HepG2 (cell line): ENCODE measurements at regions not wholly inside any gene's neighbourhood (a gene's known extent, or its start where the extent isn't known, plus 50 kb on each side); places are given as distances from the start of the nearest gene placed in this dataset.

Experiments used
- ATAC-seq: fragments of 200-7000 bp; cut with Tn5 transposase; 3 replicates; pipeline ENCODE4 v1.9.1; 2020; ENCODE audit warnings: mild to moderate bottlenecking, moderate library complexity
- BruUV-seq: library from RNA; stranded (reverse); fragments of 400-500 nt; replicated peaks from 2 replicates; lab custom pipeline; 2021; lab: Mats Ljungman, UMichigan
- CTCF ChIA-PET: fragments of 300-600 bp; formaldehyde crosslinking; extraction: SDS; loops from one replicate; lab custom pipeline; 2021; ENCODE audit warnings: low total read pairs, inconsistent platforms, low intra/inter-chr PET ratio; lab: Yijun Ruan, JAX
- POLR2A ChIA-PET: fragments of 350-600 bp; sonication (Branson Sonifier 250); formaldehyde crosslinking; loops from one replicate; lab custom pipeline; 2020; ENCODE audit warnings: antibody characterized with exemption, inconsistent platforms; lab: Yijun Ruan, JAX
- DNase-seq: peaks from one replicate; pipeline ENCODE4 v3.0.0-alpha.2; 2015; ENCODE audit warnings: low spot score
- FAIRE-seq: peaks from 3 replicates; lab custom pipeline; 2011; peaks lifted over from hg19 to GRCh38; lab: Jason Lieb, UNC
- H2AFZ ChIP-seq: one replicate; pipeline ENCODE4 v1.6.1; 2011; ENCODE audit warnings: low read length, inconsistent platforms
- H3K27ac ChIP-seq: fragments of 300-600 bp; 3 replicates; pipeline ENCODE4 v1.8.0; 2011; ENCODE audit warnings: mixed run types, mild to moderate bottlenecking, mixed read lengths, low read length, inconsistent platforms; ENCODE audit not compliant: insufficient read depth; ENCODE audit errors: extremely low read length
- H3K27me3 ChIP-seq, 2 experiments: fragments of 200-600 bp in 1 of 2; 2 replicates in 1 of 2; 3 replicates in 1 of 2; pipeline versions ENCODE4 v1.6.0 to v1.8.0; 2011; ENCODE audit warnings: low read length in 2 of 2, mild to moderate bottlenecking in 2 of 2, moderate library complexity in 2 of 2, inconsistent platforms in 1 of 2; ENCODE audit not compliant: insufficient read depth in 2 of 2, control insufficient read depth in 1 of 2
- H3K36me3 ChIP-seq, 2 experiments: fragments of 200-600 bp in 1 of 2; replicated peaks in 1 of 2; 2 replicates in 1 of 2; 3 replicates in 1 of 2; pipeline versions ENCODE4 v1.5.1 to v1.8.0; 2011; ENCODE audit warnings: low read length in 2 of 2, inconsistent platforms in 1 of 2; ENCODE audit not compliant: insufficient read depth in 2 of 2, control insufficient read depth in 1 of 2
- H3K4me1 ChIP-seq: 2 replicates; pipeline ENCODE4 v1.5.1; 2012; ENCODE audit warnings: low read length, inconsistent platforms; ENCODE audit not compliant: insufficient read depth
- H3K4me2 ChIP-seq: 2 replicates; pipeline ENCODE4 v1.6.0; 2011; ENCODE audit warnings: low read depth, low read length, inconsistent platforms
- H3K4me3 ChIP-seq, 3 experiments: fragments of 200-600 bp in 1 of 3; sonication (generic), shearing (Covaris generic) in 1 of 3; replicated peaks in 1 of 3; 2 replicates each; pipeline ENCODE4 v1.5.1; 2011 to 2016; ENCODE audit warnings: low read length in 3 of 3, inconsistent platforms in 2 of 3, low read depth in 2 of 3, mild to moderate bottlenecking in 2 of 3, control low read depth in 1 of 3, mixed read lengths in 1 of 3; ENCODE audit not compliant: insufficient read depth in 1 of 3
- H3K79me2 ChIP-seq: one replicate; pipeline ENCODE4 v1.6.1; 2011; ENCODE audit warnings: low read length, inconsistent platforms; ENCODE audit not compliant: insufficient read depth
- H3K9ac ChIP-seq: 2 replicates; pipeline ENCODE4 v1.6.0; 2011; ENCODE audit warnings: mild to moderate bottlenecking, low read depth, low read length, inconsistent platforms; ENCODE audit not compliant: insufficient read depth
- H3K9me3 ChIP-seq: 2 replicates; pipeline ENCODE4 v1.5.1; 2012; ENCODE audit warnings: mild to moderate bottlenecking, low read length
- H4K20me1 ChIP-seq: 2 replicates; pipeline ENCODE4 v1.6.0; 2011; ENCODE audit warnings: inconsistent platforms, mild to moderate bottlenecking, low read length, moderate library complexity; ENCODE audit not compliant: insufficient read depth
- AHR ChIP-seq: IDR thresholded peaks from 2 replicates; pipeline ENCODE4 v1.6.1; 2018; ENCODE audit warnings: missing genetic modification reagents, missing compliant biosample characterization
- HOXA5 ChIP-seq: sonication (generic); formaldehyde crosslinking; IDR thresholded peaks from 2 replicates; pipeline ENCODE4 v1.4.0; 2020; ENCODE audit warnings: missing genetic modification reagents
- MLLT10 ChIP-seq: sonication (generic); formaldehyde crosslinking; IDR thresholded peaks from 2 replicates; pipeline ENCODE4 v1.4.0; 2020; ENCODE audit warnings: missing genetic modification reagents
- RBAK ChIP-seq: sonication (generic); formaldehyde crosslinking; IDR thresholded peaks from 2 replicates; pipeline ENCODE4 v1.5.1; 2020; ENCODE audit warnings: mild to moderate bottlenecking, missing genetic modification reagents
- ZEB1 ChIP-seq: IDR thresholded peaks from 2 replicates; pipeline ENCODE4 v1.6.1; 2012; ENCODE audit warnings: mild to moderate bottlenecking, low read depth, inconsistent platforms; ENCODE audit not compliant: insufficient replicate concordance
- ZNF780A ChIP-seq: sonication (generic); formaldehyde crosslinking; IDR thresholded peaks from 2 replicates; pipeline ENCODE4 v1.8.0; 2022; ENCODE audit warnings: mild to moderate bottlenecking, missing genetic modification reagents, moderate library complexity
- ZSCAN25 ChIP-seq: sonication (generic); formaldehyde crosslinking; IDR thresholded peaks from 2 replicates; pipeline ENCODE4 v1.8.0; 2022; ENCODE audit warnings: mild to moderate bottlenecking, missing genetic modification reagents
- ZSCAN31 ChIP-seq: sonication (generic); formaldehyde crosslinking; IDR thresholded peaks from 2 replicates; pipeline ENCODE4 v1.5.0; 2020; ENCODE audit warnings: low read depth, mild to moderate bottlenecking, missing genetic modification reagents
- WGBS: methylation state at CpG from one replicate; pipeline ENCODE4 v1.1.6; 2017; ENCODE audit warnings: low lambda C conversion rate; 5-methylcytosine and 5-hydroxymethylcytosine counted together
- in situ Hi-C: cut with HindIII; loops from 2 replicates; pipeline ENCODE4 v1.10.0; 2017; ENCODE audit warnings: low pct_unique_long_range_greater_than_20kb; ENCODE audit not compliant: extremely low pct_ligation_motif_present
- intact Hi-C: fragments of 100-400 bp; cut with micrococcal nuclease; formaldehyde crosslinking; loops from one replicate; pipeline ENCODE4 v1.10.0; 2022; ENCODE audit not compliant: unreplicated experiment
- TF ChIP-seq, protein P1 (sequence below): sonication (generic); formaldehyde crosslinking; IDR thresholded peaks from 2 replicates; pipeline ENCODE4 v1.5.0; 2020; ENCODE audit warnings: mild to moderate bottlenecking, missing genetic modification reagents
- TF ChIP-seq, protein P2 (sequence below): sonication (generic); formaldehyde crosslinking; IDR thresholded peaks from 2 replicates; pipeline ENCODE4 v1.8.0; 2022; ENCODE audit warnings: mild to moderate bottlenecking, missing genetic modification reagents, borderline replicate concordance
- TF ChIP-seq, protein P3 (sequence below): sonication (generic); formaldehyde crosslinking; IDR thresholded peaks from 2 replicates; pipeline ENCODE4 v1.4.0; 2020; ENCODE audit warnings: missing genetic modification reagents
- TF ChIP-seq, protein P4 (sequence below): sonication (generic); formaldehyde crosslinking; IDR thresholded peaks from 2 replicates; pipeline ENCODE4 v1.4.0; 2020; ENCODE audit warnings: missing genetic modification reagents, low read depth, mild to moderate bottlenecking, borderline replicate concordance

DNA sequence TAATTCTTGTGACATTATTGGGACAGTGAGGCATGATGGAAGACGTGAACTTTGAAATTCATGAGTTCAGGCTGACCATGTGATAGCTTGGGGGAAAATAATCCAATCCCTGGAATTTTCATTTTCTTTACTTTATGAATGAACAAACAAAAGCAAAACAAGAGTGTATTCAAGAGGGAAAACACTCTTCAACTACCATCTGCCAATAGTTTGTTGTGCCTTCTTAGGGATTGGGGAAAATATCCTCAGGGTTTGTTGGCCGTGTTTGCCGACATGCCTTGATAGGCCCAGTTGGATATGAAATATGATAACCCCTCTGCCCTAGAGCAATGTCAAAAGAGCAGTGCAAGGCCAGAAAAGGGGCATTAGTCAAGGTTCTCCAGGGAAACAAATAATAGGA, 80.8 kb upstream of the CLNK start:
- DNase-seq (no peak), ATAC-seq (no peak), FAIRE-seq (no peak)
- Histone ChIP-seq H4K20me1 (no peaks in the 10 kb centered on the region), H3K4me1 (no peaks in the 10 kb centered on the region), H3K4me2 (no peak overlapping the region), H3K27ac (no peak overlapping the region), H3K9ac (no peak overlapping the region), H3K36me3 (no peaks in the 10 kb centered on the region), H3K9me3 (no peaks in the 10 kb centered on the region), H3K79me2 (no peaks in the 10 kb centered on the region), H3K27me3 (no peaks in the 10 kb centered on the region), H2AFZ (no peak overlapping the region), H3K4me3 (no peak overlapping the region)
- in situ Hi-C loops, result no loop called here
- ChIA-PET POLR2A (no interaction called here), CTCF (no interaction called here)
- WGBS, result 0% methylated on average over 3 of the region's 3 CpGs
- no peak for TF ChIP-seq ZNF780A (CRISPR knock-in tag)
- TF ChIP-seq, protein P1, sequence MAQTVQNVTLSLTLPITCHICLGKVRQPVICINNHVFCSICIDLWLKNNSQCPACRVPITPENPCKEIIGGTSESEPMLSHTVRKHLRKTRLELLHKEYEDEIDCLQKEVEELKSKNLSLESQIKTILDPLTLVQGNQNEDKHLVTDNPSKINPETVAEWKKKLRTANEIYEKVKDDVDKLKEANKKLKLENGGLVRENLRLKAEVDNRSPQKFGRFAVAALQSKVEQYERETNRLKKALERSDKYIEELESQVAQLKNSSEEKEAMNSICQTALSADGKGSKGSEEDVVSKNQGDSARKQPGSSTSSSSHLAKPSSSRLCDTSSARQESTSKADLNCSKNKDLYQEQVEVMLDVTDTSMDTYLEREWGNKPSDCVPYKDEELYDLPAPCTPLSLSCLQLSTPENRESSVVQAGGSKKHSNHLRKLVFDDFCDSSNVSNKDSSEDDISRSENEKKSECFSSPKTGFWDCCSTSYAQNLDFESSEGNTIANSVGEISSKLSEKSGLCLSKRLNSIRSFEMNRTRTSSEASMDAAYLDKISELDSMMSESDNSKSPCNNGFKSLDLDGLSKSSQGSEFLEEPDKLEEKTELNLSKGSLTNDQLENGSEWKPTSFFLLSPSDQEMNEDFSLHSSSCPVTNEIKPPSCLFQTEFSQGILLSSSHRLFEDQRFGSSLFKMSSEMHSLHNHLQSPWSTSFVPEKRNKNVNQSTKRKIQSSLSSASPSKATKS (CRISPR knock-in tag), result no peak
- no peak for TF ChIP-seq RBAK (CRISPR knock-in tag)
- TF ChIP-seq AHR (CRISPR knock-in tag), result no peak
- no peak for TF ChIP-seq MLLT10 (CRISPR knock-in tag)
- TF ChIP-seq ZEB1, result no peak
- TF ChIP-seq, protein P2, sequence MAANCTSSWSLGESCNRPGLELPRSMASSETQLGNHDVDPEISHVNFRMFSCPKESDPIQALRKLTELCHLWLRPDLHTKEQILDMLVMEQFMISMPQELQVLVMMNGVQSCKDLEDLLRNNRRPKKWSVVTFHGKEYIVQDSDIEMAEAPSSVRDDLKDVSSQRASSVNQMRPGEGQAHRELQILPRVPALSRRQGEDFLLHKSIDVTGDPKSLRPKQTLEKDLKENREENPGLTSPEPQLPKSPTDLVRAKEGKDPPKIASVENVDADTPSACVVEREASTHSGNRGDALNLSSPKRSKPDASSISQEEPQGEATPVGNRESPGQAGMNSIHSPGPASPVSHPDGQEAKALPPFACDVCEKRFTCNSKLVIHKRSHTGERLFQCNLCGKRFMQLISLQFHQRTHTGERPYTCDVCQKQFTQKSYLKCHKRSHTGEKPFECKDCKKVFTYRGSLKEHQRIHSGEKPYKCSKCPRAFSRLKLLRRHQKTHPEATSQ, result no peak
- TF ChIP-seq, protein P3, sequence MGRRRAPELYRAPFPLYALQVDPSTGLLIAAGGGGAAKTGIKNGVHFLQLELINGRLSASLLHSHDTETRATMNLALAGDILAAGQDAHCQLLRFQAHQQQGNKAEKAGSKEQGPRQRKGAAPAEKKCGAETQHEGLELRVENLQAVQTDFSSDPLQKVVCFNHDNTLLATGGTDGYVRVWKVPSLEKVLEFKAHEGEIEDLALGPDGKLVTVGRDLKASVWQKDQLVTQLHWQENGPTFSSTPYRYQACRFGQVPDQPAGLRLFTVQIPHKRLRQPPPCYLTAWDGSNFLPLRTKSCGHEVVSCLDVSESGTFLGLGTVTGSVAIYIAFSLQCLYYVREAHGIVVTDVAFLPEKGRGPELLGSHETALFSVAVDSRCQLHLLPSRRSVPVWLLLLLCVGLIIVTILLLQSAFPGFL (CRISPR knock-in tag), result no peak
- TF ChIP-seq HOXA5 (CRISPR knock-in tag), result no peak
- no peak for TF ChIP-seq ZSCAN31 (CRISPR knock-in tag)
- TF ChIP-seq ZSCAN25 (CRISPR knock-in tag), result no peak
- TF ChIP-seq, protein P4, sequence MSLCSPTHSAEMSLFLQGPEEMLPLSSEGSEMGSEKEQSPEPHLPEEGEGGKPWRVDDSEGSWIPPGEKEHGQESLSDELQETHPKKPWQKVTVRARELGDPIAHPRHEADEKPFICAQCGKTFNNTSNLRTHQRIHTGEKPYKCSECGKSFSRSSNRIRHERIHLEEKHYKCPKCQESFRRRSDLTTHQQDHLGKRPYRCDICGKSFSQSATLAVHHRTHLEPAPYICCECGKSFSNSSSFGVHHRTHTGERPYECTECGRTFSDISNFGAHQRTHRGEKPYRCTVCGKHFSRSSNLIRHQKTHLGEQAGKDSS (CRISPR knock-in tag), result no peak
- BruUV-seq, result no TSS peak
- intact Hi-C loops, result no loop called here
